COLO829 (cell line): ENCODE measurements at regions not wholly inside any gene's neighbourhood (a gene's known extent, or its start where the extent isn't known, plus 50 kb on each side); places are given as distances from the start of the nearest gene placed in this dataset.
"Not testable (repeated sequence)": the region's sequence is repeated elsewhere in the genome, so short reads cannot be mapped to it uniquely, and the experiment has no call there.

ENCODE experiments used
- DNase-seq: peaks from one replicate; pipeline ENCODE4 v3.0.0; 2012; ENCODE audit warnings: low spot score

DNA sequence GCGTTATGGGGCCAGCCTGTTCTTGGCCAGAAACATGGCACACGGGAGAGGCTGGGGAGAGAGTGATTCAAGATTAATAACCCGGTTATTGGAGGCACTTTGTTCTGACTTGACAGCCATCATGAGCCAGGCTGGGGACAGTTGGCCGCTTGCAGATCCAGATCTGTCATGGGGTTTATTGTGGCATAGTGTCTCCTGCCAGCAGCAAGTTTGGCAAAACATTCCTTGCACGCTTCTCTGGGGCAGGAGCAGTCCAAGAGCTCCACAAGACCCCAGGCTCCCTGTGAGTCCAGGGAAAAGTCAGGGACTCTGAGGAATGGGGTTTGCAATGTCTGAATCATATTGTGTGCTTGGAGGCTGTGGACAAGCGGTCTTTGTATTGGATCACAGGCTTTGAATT is 270.4 kb downstream of the MIAT start:
- DNase-seq, result no peak

- DNase-seq, result no peak
Observed at GRCh38 chr22:26931471-26931870, 274.1 kb downstream of the MIAT start.

DNA sequence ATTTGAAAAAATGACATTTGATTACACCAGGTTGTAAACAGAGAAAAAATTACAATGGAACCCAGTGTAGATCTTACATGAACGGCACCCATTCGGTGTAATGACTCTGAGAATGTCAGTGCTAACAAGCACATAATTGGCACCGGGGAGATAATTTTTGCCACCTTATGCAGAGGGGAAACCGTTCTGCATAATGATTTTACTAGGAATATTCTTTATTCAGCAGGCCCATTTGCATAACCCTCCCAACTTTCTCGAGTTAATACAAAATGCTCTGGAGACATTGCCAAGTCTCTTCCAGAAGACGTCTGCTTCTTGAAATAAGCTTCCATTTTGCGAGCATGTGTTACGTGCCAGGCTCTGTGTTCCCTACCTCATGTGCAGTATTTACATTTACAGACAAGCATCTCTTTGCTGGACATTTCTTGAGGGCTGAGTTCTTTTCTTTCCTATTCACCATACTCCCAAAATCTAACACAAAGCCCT is 275.8 kb downstream of the MIAT start:
- no peak for DNase-seq

DNA sequence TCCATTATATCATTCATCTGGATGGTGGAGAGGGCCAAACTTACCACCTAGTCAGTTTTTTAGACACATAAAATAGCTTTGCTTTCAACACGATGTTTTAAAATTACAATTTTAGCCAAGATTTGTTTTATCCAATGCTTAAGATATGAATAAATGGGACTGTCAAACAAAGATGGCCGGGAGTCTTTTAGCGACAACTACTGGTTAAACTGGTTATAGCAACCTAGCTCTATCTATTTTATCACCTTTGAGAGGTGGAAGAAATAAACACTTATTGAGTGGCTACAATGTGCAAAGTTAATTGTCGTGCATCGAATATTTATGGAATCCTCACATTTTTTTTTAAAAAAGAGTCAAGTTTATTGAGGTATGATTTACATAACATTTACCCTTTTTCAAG is 279.8 kb downstream of the MIAT start:
- no peak for DNase-seq

DNA sequence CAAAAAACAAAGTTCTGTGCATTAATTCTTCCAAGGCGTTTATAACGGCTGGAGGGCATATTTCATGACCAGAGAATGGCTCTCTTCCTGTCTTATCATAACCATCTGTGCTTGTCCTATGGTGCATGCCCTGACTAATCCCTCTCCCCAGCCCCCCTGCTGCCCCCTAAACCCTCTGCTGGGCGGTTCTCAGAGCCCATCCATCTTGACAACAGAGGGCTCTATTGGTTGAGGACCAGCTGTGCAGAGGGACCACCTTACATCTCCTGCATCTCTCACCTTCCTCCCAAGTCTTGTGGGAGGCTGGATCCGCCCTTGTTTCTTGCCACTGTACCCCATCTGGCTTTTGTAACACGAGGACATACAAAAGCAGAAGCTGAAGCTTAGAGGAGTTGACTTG is 282.1 kb downstream of the MIAT start:
- no peak for DNase-seq

DNA sequence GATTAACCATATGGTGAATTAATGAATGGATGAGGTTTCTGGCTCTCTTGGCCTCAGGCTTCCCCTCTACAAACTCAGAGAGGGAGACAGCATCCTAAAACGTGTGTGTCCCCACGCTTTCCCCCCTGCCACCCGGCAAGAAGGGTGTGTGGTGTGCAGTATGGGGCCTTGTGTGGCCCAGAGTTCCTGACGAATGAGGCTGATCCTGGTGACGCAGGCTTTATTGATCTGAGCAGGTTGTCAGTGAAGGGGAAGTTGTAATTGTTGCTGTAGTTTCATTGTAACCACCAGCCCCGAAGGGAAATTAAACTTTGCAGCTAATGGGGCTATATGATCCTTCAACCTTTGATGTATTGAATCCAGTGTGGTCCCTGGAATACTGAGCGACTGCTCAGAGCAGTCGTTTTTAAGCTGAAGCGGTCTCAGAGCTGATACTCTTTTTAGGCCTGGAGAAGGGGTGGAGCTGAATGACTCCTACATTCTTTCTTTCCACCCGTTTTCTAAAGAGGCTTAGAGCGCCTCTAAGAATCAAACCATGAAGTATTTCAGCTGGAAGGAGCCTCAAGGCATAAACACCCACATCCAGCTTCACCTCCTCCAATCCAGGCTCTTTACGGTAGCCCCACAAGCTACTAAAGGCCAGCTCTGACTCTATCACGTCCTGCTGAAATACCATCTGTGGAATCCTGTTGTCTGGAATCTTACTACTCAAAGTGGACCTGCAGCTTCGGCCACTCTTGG is 284.7 kb downstream of the MIAT start:
- DNase-seq, result no peak

DNA sequence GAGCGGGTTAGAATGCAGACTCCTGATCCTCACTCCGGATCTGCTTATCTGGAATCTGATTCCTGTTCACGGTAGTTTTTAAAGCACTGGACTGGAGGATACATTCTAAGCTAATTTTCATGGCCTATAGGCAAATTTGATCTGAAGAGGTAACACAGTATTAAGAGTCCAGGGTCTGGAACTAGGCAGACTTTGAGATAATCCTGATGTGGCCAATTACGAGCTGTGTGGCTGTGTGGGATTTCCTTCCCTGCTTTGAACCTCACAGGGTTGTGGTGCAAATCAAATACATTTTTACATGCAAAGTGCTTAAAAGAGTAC is 285.2 kb downstream of the MIAT start:
- no peak for DNase-seq

DNA sequence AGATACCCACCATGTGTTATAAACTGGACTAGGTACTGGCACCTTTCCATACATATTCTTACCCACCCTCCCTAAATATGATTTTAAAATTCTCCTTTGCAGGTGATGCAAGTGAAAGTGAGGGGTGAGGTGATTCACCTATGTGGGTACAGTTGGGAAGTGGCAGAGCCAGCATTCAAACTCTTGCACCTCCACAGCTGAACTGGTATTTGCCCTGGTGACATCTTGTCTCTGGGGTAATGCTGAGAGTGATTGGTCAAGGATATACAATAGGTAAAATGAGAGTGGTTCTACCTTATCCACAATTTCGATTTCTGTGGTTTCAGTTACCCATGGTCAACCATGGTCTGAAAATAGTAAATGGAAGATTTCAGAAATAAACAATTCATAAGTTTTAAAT is 288.2 kb downstream of the MIAT start:
- DNase-seq, result no peak

GRCh38 chr22:26949193-26949592 is 291.8 kb downstream of the MIAT start:
- no peak for DNase-seq

GRCh38 chr22:26951139-26951538 is 293.8 kb downstream of the MIAT start:
- DNase-seq, result not testable (repeated sequence)

DNA sequence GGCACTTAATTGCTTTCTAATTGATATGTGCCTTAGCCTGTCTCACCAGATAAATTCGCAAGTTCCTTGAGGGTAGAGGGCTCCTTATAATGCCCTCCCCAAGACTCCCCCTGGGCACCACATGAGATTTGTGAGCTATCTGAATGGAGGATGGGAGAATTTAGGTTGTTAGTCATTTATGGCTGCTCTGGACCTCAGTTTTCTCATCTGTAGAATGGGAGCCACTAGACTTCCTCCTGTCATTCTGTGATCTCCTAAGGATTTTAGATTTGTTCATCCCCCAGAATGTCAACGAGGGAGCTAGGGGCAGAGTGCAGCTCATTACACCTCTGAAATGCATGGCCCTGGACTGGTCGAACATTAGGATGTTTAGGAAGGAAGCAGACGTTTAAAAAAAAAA is 294.6 kb downstream of the MIAT start:
- DNase-seq, result no peak

DNA sequence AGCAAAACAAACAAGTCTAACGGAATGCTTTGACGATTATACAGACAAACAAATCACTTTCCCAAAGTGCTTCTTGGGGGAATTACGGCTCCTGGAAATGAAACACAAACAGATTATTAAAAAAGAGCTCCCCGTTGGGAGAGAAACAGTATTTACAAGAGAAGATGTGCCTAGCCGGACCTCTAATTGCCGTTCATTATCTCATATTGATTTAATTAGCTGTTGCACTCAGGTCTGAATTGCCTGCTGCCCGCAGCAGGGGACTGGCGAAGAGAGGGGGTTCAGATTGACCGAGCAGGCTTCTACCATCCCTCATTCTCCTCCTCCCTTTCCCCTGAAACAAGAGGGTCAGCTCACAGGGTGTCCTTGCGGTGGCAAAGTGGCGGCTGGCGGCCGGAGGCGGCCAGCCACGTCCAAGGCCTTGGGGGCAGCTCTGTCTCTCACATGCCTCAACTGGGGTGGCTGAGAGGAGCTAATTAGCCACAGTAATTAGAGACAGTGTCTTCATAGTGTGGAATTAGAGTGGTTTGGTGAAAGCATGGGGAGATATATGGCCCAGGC is 295.1 kb downstream of the MIAT start:
- no peak for DNase-seq

- DNase-seq, result no peak
Observed at GRCh38 chr22:26953012-26953883, 295.9 kb downstream of the MIAT start.

DNA sequence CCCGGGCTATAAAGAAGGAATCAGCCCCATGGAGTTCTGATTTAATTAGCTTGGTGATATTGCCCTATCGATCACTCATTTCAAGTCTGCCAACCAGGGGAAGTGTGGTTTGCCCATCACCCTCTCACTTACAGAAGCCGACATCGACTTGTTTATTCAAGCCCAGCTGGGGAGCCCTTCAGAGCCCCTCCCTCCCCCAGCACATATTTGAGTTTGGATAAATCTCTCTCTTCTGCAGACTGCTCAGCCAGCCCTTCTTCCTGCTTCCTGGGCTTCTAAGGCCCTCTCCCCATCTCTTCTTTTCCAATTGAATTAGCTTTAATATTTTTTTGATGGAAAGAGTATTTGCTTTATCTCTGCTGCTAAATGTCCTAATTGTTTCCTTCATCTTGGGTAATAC is 299.0 kb downstream of the MIAT start:
- DNase-seq, result no peak

DNA sequence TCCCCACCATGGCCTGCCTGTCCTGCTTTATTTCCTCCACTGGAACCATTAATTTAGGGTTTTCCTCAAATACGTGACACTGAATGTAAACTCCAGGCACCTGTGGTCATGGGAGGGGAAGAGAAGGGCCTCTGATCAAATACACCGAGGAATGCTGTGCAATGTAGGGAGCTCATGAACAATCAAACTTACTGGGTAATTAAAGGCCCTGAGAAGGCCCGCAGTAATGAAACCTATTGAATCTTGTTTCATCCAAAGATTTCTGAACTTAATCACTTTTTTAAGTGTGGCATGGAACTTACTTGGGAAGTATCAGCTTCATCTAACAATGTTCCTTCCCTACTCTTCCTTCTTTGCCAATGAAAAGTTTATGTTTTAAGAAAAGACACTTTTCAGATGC is 299.8 kb downstream of the MIAT start:
- DNase-seq, result no peak

GRCh38 chr22:26957897-26958296 is 300.5 kb downstream of the MIAT start:
- DNase-seq, result no peak

- no peak for DNase-seq
Observed at GRCh38 chr22:26958378-26958777, 301.0 kb downstream of the MIAT start.

DNA sequence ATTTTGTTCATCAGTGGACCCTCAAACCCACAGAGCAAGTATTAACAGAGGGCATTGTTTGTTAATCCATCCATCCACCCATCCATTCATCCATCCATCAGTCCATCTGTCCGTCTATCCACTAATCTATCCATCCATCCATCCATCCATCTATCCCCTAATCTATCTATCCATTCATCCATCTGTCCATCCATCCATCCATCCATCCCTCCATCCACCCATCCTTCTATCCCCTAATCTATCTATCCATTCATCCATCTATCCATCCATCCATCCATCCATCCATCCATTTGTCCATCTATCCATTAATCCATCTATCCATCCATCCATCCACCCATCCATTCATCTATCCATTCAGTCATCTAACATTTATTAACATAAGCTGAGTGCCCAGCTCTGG is 307.3 kb downstream of the MIAT start:
- DNase-seq, result no peak

GRCh38 chr22:26967282-26967681 is 309.9 kb downstream of the MIAT start:
- DNase-seq, result no peak

DNA sequence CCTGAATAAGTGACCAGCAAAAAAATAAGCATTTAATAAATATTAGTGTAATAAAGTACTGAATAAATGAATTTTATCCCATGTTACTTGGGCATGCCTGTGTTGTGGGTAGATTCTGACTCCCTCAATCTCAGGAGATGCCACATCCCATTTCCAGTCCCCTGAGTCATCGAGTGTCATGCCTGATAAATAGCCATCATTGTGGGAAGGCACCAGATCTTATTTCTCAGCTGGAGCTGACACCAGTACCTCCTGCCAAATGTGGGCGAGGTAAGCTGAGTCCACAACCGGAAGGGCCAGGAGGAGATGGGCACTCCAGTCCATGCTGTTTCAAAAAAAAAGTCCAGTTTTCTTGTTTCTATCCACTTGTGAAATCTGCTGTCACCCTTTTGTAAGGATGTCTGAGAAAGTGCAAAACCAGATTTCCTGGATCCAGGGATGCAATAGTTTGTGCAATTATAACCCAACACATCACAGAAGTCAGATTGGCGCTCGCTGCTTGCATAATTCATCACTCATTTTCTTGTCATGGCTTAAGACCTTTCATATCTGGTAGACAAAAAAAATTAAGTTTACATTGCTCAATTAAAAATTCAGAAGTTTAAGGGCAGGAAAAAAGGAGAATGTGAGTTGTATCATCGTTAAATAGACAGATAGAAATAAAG is 311.6 kb downstream of the MIAT start:
- no peak for DNase-seq

DNA sequence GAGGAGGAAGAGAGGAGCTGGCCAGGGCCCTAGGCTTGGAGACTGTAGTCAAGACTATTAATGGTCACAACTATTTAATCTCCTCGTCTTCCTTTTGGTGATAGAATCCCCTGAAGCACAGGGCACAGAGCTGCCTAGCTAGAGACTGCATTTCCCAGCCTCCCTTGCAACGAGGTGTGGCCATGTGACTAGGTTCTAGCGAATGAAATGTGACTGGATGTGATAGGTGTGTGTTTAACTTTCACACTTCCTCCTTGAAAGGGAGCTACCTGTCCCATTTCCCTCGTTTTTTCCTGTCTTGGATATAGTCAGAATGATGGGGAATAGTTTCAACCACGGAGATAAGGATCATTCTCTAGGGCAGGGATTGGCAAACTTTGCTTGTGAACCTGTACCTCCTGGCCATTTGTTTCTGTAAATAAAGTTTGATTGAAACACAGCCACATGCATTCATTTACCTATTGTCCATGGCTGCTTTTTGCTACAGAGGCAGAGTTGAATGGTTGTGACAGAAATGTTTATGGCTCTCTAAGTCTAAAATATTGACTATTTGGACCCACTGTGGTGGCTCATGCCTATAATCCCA is 313.5 kb downstream of the MIAT start:
- DNase-seq, result no peak

GRCh38 chr22:26972286-26972685 is 314.9 kb downstream of the MIAT start:
- no peak for DNase-seq
